Lung (tissue), 11 donors: ENCODE measurements at regions not wholly inside any gene's neighbourhood (a gene's known extent, or its start where the extent isn't known, plus 50 kb on each side); places are given as distances from the start of the nearest gene placed in this dataset.

Experiments
- ATAC-seq: fragments of 200-7000 bp; cut with Tn5 transposase; one replicate; pipeline ENCODE4 v1.9.1; 2020; ENCODE audit warnings: moderate number of reproducible peaks; ENCODE audit not compliant: insufficient read depth, low FRiP score
- DNase-seq, 3 donors: peaks; one replicate each; pipeline ENCODE4 v3.0.0-alpha.2; 2013 to 2017
- H3K27ac ChIP-seq, 2 donors: one replicate each; pipeline ENCODE4 v1.5.1; 2013; ENCODE audit warnings: mild to moderate bottlenecking in 2 of 2, moderate library complexity in 2 of 2, control low read depth in 1 of 2, inconsistent platforms in 1 of 2, low read depth in 1 of 2, low read length in 1 of 2
- H3K27me3 ChIP-seq, 3 donors: one replicate each; pipeline ENCODE4 v1.5.1; 2013; ENCODE audit warnings: low read length in 2 of 3; ENCODE audit not compliant: control insufficient read depth in 3 of 3, insufficient read depth in 3 of 3
- H3K36me3 ChIP-seq, 4 donors: one replicate each; pipeline ENCODE4 v1.5.1; 2013; ENCODE audit warnings: low read length in 4 of 4, mild to moderate bottlenecking in 1 of 4, moderate library complexity in 1 of 4; ENCODE audit not compliant: control insufficient read depth in 4 of 4, insufficient read depth in 4 of 4
- H3K4me1 ChIP-seq, 5 donors: one replicate each; pipeline ENCODE4 v1.5.1; 2013; ENCODE audit warnings: low read length in 5 of 5, mild to moderate bottlenecking in 2 of 5, moderate library complexity in 1 of 5; ENCODE audit not compliant: control insufficient read depth in 5 of 5, insufficient read depth in 5 of 5
- H3K4me3 ChIP-seq: one replicate; pipeline ENCODE4 v1.5.1; 2013; ENCODE audit warnings: mild to moderate bottlenecking, control low read depth, moderate library complexity
- H3K9ac ChIP-seq, 2 donors: one replicate each; pipeline ENCODE4 v1.5.1; 2013; ENCODE audit warnings: low read length in 2 of 2, control low read depth in 1 of 2; ENCODE audit not compliant: insufficient read depth in 1 of 2
- H3K9me3 ChIP-seq, 4 donors: one replicate each; pipeline ENCODE4 v1.5.1; 2013; ENCODE audit warnings: low read length in 3 of 4, mild to moderate bottlenecking in 1 of 4, moderate library complexity in 1 of 4; ENCODE audit not compliant: control insufficient read depth in 4 of 4, insufficient read depth in 3 of 4
- WGBS, 2 donors: extraction: QIAGEN DNeasy Blood & Tissue Kit; methylation state at CpG; one replicate each; pipeline ENCODE4 v1.1.7; 2013; 5-methylcytosine and 5-hydroxymethylcytosine counted together
- TF ChIP-seq, protein P1 (sequence below): IDR thresholded peaks from 2 replicates; pipeline ENCODE4 v1.5.1; 2012; ENCODE audit warnings: mild to moderate bottlenecking; ENCODE audit errors: control extremely low read depth, extremely low read depth
- donor health status: control.
- donor health status: control.
- donor health status: Bipolar disorder and iron deficiency.
- donor health status: healthy.
- donor health status: DM: yes; HTN: yes; CAD: no.

DNA sequence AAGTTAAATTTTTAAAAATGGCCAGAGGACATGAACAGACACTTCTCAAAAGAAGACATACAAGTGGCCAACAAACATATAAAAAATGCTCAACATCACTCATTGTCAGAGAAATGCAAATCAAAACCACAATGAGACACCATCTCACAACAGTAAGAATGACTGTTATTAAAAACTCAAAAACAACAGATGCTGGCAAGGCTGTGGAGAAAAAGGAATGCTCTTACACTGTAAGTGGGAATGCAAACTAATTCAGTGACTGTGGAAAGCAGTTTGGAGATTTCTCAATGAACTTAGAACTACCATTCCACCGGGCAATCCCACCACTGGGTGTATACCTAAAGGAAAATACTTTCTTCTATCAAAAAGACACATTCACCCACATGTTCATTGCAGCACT lies 168.5 kb upstream of the PIK3R1 start:
- WGBS, 2 donors, result 83 to 92% methylated on average over 1 of the region's 1 CpG
- H3K27me3 ChIP-seq, result no peaks in the 10 kb centered on the region
- no peak overlapping the region for H3K4me3 ChIP-seq
- no peak overlapping the region for H3K27ac ChIP-seq
- no peak for DNase-seq
- H3K9me3 ChIP-seq, result peaks cover 0 to 6% (median 1%) of the 10 kb centered on the region in 4 donors
- TF ChIP-seq, protein P1, sequence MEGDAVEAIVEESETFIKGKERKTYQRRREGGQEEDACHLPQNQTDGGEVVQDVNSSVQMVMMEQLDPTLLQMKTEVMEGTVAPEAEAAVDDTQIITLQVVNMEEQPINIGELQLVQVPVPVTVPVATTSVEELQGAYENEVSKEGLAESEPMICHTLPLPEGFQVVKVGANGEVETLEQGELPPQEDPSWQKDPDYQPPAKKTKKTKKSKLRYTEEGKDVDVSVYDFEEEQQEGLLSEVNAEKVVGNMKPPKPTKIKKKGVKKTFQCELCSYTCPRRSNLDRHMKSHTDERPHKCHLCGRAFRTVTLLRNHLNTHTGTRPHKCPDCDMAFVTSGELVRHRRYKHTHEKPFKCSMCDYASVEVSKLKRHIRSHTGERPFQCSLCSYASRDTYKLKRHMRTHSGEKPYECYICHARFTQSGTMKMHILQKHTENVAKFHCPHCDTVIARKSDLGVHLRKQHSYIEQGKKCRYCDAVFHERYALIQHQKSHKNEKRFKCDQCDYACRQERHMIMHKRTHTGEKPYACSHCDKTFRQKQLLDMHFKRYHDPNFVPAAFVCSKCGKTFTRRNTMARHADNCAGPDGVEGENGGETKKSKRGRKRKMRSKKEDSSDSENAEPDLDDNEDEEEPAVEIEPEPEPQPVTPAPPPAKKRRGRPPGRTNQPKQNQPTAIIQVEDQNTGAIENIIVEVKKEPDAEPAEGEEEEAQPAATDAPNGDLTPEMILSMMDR, result no peak
- no peak overlapping the region for H3K9ac ChIP-seq
- ATAC-seq, result no peak
- H3K4me1 ChIP-seq, result peaks cover 0 to 10% (median 0%) of the 10 kb centered on the region in 5 donors
- no peaks in the 10 kb centered on the region for H3K36me3 ChIP-seq

DNA sequence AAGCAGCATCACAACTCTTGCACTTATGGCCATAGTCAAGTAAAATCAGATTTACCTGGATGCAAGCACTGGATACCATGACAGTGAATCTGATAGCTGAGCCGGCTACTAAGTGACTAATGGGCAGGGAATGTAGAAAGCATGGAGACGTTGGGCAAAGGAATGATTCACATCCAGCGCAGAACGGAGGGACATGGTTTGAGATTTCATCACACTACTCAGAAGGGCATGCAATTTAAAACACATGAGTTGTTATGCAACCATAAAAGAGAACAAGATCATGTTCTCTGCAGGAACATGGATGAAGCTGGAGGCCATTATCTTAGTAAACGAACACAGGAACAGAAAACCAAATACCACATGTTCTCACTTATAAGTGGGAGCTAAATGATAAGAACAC lies 169.1 kb upstream of the PIK3R1 start:
- H3K9ac ChIP-seq, result no peak overlapping the region
- no peak overlapping the region for H3K4me3 ChIP-seq
- DNase-seq, result no peak
- H3K9me3 ChIP-seq, result peaks cover 0 to 6% (median 1%) of the 10 kb centered on the region in 4 donors
- H3K27ac ChIP-seq, result no peak overlapping the region
- WGBS, 2 donors, result 34 to 56% methylated on average over 5 of the region's 5 CpGs
- H3K36me3 ChIP-seq, result no peaks in the 10 kb centered on the region
- peaks cover 0 to 15% (median 0%) of the 10 kb centered on the region in 5 donors for H3K4me1 ChIP-seq
- peak; percentile 71 for ATAC-seq
- TF ChIP-seq, protein P1, result no peak
- H3K27me3 ChIP-seq, result no peaks in the 10 kb centered on the region

DNA sequence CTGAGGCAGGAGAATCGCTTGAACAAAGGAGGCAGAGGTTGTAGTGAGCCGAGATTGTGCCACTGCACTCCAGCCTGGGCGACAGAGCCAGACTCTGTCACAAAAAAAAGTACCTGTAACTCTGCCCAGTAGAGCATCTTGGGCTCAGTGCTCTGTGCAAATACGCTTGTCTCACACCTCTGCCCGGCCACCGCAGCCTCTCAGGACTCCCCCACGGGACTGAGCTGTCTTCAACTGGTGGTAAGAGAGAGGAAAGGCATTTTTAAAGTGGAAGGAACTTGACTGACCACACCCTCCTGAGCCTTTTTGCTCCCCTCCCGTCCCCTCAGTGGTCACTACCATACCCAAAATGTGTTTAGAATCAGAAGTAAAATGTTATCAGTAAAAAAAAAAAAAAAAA lies 174.3 kb upstream of the PIK3R1 start:
- no peak overlapping the region for H3K27ac ChIP-seq
- no peak for DNase-seq

More for the DNA sequence above, 174.3 kb upstream of the PIK3R1 start:
- H3K4me1 ChIP-seq, result peaks cover 0 to 24% (median 3%) of the 10 kb centered on the region in 5 donors
- no peak overlapping the region for H3K4me3 ChIP-seq
- H3K9ac ChIP-seq, result no peak overlapping the region
- whole genome bisulfite sequencing, 2 donors, result 54 to 74% methylated on average over 8 of the region's 8 CpGs
- no peaks in the 10 kb centered on the region for H3K36me3 ChIP-seq
- no peaks in the 10 kb centered on the region for H3K9me3 ChIP-seq
- TF ChIP-seq, protein P1, result no peak
- H3K27me3 ChIP-seq, result no peaks in the 10 kb centered on the region
- peak; percentile 43 for ATAC-seq
